HG02938 (cell line): ENCODE measurements at regions not wholly inside any gene's neighbourhood (a gene's known extent, or its start where the extent isn't known, plus 50 kb on each side); places are given as distances from the start of the nearest gene placed in this dataset.
"Not testable (repeated sequence)": the region's sequence is repeated elsewhere in the genome, so short reads cannot be mapped to it uniquely, and the experiment has no call there.

ENCODE experiments used
- ATAC-seq: cut with Tn5 transposase; IDR thresholded peaks from one replicate; pipeline ENCODE4 v1.9.1; 2021; ENCODE audit warnings: mild to moderate bottlenecking, moderate library complexity; ENCODE audit not compliant: unreplicated experiment

GRCh38 chr16:85202051-85202601 lies 89.9 kb upstream of the CIBAR2 start:
- ATAC-seq = no peak

- ATAC-seq = no peak
These were observed 90.6 kb upstream of the CIBAR2 start for GRCh38 chr16:85202631-85203461.

GRCh38 chr16:85203462-85203813 lies 91.2 kb upstream of the CIBAR2 start:
- no peak for ATAC-seq

DNA sequence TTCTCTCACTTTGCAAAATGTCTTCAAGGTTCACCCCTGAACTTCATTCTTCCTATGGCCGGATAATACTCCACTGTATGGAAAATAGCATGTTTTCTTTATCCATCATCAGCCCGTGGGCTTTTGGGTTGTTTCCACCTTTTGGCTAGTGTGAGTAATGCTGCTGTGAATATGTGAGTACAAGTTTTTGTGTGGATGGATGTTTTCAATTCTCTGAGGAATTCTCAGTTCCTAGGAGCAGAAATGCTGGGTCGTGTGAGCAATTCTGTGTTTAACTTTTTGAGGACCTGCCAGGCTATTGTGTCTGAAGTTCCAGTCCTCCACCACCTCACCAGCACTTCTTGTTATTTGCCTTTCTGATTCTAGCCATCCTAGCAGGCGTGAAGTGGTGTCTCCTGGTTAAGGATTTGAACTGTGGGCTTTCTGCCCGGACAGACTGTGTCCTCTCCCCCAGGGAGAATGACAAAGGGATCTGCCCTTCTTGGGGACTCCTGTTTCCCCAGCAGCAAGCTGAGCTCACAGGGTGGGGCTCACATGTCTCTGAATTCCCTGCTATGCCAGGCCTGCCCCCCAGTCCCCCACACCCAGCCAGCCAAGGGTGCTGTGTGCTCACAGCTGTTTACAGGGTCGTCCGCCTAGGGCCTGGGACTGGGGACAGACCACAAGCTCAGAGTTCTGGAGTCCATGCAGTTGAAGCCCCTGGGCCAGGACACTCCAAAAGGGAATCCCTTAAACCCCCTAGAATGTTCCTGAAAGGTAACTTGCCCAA lies 92.2 kb upstream of the CIBAR2 start:
- ATAC-seq = no peak

- not testable (repeated sequence) for ATAC-seq
These were observed 93.0 kb upstream of the CIBAR2 start for GRCh38 chr16:85205257-85205656.

DNA sequence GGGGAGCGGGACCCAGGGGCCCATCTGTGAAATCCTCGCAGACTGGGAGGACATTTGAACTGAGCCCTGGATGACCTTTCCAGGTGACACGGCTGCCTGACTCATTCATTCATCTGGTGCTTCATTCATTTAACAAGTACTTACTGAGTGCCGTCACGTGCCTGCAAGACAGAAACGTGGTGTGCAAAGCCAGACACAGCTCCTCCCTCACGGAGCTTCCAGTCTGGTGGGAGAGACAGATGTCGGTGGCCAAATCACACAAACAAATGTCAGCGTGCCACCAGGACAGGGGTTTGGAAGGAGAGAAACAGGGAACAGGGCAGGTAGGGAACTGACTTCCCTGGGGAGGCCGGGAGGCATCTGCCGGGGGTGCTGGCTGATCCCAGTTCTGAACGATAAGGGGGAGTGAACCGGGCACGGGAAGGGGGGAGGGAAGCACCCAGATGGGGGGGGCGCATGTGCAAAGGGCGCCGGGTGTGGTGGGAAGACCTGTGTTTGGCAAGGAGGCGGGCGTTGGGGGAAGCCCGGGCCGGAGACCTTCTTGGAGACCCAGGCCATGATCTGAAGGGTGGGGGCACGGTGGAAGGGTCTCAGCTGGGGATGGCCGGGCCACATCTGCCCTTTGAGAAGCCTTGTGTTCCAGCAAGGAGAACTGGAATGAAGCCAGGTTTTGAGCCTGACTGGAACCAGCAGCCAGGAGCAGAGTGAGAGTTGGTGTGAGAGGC lies 93.6 kb upstream of the CIBAR2 start:
- ATAC-seq = no peak

- no peak for ATAC-seq
These were observed 94.4 kb upstream of the CIBAR2 start for GRCh38 chr16:85206472-85207356.

DNA sequence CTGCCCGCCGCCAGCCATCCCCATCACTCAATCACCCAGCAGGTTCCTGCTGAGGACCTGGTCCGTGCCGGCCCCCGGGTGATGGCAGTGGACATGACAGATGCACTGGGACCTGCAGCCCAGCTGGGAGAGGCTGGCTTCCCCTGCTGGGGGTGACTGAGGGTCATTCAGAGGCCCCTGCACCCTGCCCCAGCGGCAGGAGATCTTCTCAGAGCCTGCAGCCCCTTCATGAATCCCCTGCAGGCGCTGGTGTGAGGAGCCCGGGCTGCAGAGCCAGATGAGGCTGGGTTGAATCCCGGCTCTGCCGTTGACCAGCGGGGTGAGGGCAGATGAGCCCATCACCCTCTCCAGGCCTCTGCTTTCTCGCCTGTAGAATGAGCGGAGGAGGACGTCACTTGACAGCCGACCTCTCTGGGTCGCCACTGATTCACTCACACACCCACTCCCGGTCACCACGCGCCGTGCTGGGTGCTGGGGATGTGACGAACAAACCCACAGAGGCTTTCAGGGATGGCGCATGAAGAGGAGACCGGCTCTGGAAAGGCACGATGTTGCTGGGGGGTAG lies 95.2 kb upstream of the CIBAR2 start:
- no peak for ATAC-seq

GRCh38 chr16:85208181-85208580 lies 95.9 kb upstream of the CIBAR2 start:
- ATAC-seq = no peak

DNA sequence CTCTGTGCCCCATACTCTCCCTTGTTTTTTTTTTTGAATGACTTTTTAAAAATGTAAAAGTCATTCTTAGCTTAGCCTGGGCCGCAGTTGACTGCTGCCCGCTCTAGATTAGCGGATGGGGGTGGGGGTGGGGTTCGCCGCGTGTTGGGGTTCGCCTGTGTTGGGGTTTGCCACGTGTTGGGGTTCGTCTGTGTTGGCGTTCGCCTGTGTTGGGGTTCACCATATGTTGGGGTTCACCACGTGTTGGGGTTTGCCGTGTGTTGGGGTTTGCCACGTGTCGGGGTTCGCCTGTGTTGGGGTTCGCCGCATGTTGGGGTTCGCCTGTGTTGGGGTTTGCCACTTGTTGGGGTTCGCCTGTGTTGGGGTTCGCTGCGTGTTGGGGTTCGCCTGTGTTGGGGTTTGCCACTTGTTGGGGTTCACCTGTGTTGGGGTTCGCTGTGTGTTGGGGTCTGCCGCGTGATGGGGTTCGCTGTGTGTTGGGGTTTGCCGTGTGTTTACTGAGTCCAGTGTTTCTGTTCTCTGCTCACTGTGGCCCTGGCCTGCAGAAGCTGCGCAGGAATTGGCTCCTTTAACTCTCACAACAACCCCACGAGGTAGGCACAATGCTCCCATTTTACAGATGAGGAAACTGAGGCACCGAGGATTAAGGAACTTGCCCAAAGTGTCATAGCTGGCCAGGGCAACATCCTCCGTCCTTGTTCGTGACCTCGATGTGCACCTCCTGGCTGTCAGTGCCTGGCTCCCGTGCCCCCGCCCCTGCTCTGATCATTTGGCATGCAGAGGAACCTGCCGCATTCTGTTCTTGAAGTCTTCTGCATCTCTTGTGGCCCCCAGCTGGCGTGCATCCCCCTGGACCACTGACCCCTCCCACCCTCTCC lies 96.6 kb upstream of the CIBAR2 start:
- no peak for ATAC-seq

DNA sequence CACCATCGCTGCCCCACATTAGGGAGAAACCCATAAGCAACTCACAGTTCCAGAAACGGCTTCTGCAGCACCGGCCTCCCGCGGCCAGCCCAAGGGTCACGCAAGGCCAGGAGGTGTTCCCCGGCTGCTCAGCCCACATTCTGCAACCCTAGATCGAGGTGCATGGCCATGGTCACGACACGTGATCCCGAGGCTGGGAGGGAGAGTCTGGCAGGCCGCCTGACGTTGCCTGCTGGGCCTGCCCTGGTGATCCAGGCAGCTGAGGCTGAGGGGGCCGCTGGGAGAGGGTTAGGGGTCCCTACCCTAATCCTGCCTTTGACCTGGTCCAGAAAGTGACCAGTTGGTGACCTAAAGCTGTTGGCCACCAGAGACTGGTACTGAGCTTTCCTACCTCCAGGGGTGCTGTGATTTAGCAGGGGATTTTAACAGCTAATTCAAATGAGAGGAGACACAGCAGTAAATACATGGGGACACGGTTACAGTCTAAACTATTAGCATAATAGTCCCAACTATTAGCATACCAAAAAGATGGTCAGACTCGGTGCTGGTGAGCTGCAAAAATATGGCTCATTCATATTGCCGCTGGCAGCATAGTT lies 97.4 kb upstream of the CIBAR2 start:
- ATAC-seq = no peak

- ATAC-seq = no peak
These were observed 98.3 kb upstream of the CIBAR2 start for GRCh38 chr16:85210423-85211169.

- no peak for ATAC-seq
These were observed 99.1 kb upstream of the CIBAR2 start for GRCh38 chr16:85211271-85211801.

DNA sequence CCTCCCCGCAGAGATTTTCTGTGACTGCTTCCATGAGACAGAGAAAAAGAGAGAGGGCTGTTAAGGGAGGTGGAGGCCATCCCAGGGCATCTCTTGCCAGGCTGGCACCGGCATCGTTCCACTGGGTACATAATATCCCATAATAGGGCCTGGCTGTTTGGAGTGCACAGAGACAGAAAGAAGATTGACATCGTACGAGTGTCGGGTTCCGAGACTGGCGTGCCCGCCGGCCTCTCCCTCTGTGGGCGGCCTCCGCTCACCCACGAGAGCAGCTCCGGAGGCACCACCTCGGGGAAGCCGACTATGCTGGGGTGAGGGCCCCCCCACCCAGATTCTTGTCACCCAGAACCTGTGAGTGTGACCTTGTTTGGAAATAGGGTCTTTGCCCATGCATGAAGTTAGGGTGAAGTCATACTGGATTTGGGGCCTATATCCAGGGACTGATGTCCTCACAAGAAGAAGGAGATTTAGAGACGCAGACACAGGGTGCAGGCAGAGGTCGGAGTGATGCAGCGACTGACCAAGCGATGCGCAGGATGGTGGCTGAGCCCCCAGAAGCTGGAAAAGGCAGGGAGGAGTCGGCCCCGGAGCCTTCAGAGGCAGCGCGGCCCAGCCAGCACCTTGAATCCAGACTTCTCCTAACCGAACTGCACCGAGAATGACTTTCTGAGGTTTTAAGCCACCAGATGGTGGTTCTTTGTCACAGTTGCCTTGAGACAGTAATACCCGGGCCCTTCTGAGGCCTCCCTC lies 101.8 kb upstream of the CIBAR2 start:
- ATAC-seq = no peak

DNA sequence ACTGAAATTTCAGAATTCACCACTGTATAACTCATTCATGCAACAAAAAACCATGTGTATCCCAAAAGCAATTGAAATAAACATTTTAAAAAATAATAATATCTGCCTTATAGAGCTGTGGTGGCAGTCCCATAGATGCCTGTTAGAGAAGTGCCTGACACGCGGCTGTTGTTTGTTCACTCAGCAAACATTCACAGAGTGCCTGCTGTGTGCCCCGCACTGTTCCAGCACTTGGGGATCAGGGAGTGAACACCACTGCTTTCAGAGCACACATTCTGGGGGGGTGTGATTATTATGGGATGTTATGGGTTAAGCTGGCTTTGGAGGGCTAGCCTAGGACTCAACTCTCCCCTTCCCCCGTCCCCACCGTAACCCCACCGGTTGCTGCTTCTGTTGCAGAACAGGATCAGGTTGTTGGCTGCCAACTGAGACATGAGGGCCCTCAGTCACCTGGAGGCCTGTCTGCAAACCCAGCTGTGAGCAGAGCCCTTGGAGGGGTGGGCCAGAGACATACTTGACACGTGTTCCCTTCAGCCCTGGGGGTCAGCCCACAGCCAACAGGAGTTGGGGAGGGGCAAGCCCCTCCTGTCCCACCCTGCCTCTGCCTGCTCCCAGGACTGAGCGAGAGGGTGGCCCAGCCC lies 103.3 kb upstream of the CIBAR2 start:
- ATAC-seq = no peak

GRCh38 chr16:85216522-85217375 lies 104.5 kb upstream of the CIBAR2 start:
- ATAC-seq = no peak
